ENCODE measurements at regions not wholly inside any gene's neighbourhood (a gene's known extent, or its start where the extent isn't known, plus 50 kb on each side); places are given as distances from the start of the nearest gene placed in this dataset.

- TF ChIP-seq ZNF423 (CRISPR knock-in tag; IDR thresholded peaks at IDR 0.05) = no peak
- TF ChIP-seq ZNF219 (CRISPR knock-in tag; IDR thresholded peaks at IDR 0.05; ENCODE audit: borderline replicate concordance) = no peak
- no peak for TF ChIP-seq ZNF425 (CRISPR knock-in tag; conservative IDR thresholded peaks at IDR 0.05)
- Mint-ChIP-seq H3K4me1 (peaks cover 29% of the 10 kb centered on the region), H3K27me3 (ENCODE audit: low read depth) (no peaks in the 10 kb centered on the region), H3K9me3 (peaks cover 4% of the 10 kb centered on the region; the same call in 1 of the 2 replicates), H3K27ac (no peak overlapping the region), H3K4me3 (no peak overlapping the region), H3K36me3 (no peaks in the 10 kb centered on the region)
- ATAC-seq (no peak), DNase-seq (ENCODE audit: low spot score) (no peak)
- POLR2A ChIA-PET = no interaction called here
- CTCF ChIA-PET = no interaction called here
Measured at GRCh38 chrX:98480606-98481005, 1596.9 kb downstream of the RPA4 start.

GRCh38 chrX:98481636-98482035 is 1597.9 kb downstream of the RPA4 start:
- Mint-ChIP-seq H3K4me3 (no peak overlapping the region), H3K27me3 (ENCODE audit: low read depth) (no peaks in the 10 kb centered on the region), H3K9me3 (peaks cover 4% of the 10 kb centered on the region; the same call in 1 of the 2 replicates), H3K36me3 (no peaks in the 10 kb centered on the region), H3K27ac (no peak overlapping the region), H3K4me1 (peaks cover 24% of the 10 kb centered on the region)
- ChIA-PET POLR2A (no interaction called here), CTCF (no interaction called here)
- DNase-seq (ENCODE audit: low spot score) (no peak), ATAC-seq (no peak)
- TF ChIP-seq EMX1 (CRISPR knock-in tag; IDR thresholded peaks at IDR 0.05) (no peak), ZNF121 (CRISPR knock-in tag; IDR thresholded peaks at IDR 0.05) (no peak), ZMAT4 (CRISPR knock-in tag; IDR thresholded peaks at IDR 0.05) (no peak), ATF2 (CRISPR knock-in tag; IDR thresholded peaks at IDR 0.05; ENCODE audit: borderline replicate concordance, low read depth) (no peak), IRF2 (CRISPR knock-in tag; IDR thresholded peaks at IDR 0.05; ENCODE audit: borderline replicate concordance, low read depth) (no peak), MYBL2 (CRISPR knock-in tag; IDR thresholded peaks at IDR 0.05) (no peak), PRRX2 (CRISPR knock-in tag; IDR thresholded peaks at IDR 0.05) (no peak), SMAD4 (CRISPR knock-in tag; IDR thresholded peaks at IDR 0.05) (no peak), ZBTB43 (CRISPR knock-in tag; IDR thresholded peaks at IDR 0.05) (no peak), ZNF512 (CRISPR knock-in tag; IDR thresholded peaks at IDR 0.05; ENCODE audit: borderline replicate concordance) (no peak), ZNF423 (CRISPR knock-in tag; IDR thresholded peaks at IDR 0.05) (no peak), E2F5 (CRISPR knock-in tag; IDR thresholded peaks at IDR 0.05) (no peak), IRF1 (CRISPR knock-in tag; IDR thresholded peaks at IDR 0.05) (no peak), TEAD1 (CRISPR knock-in tag; IDR thresholded peaks at IDR 0.05) (no peak)
